ENCODE measurements at regions not wholly inside any gene's neighbourhood (a gene's known extent, or its start where the extent isn't known, plus 50 kb on each side); places are given as distances from the start of the nearest gene placed in this dataset.

- no peaks in the 10 kb centered on the region for H3K27me3 ChIP-seq (ENCODE audit: insufficient read depth, low read length)
Observed at GRCh38 chr15:62497356-62497755, 332.3 kb upstream of the C2CD4B start.

GRCh38 chr15:62498278-62498677, 333.2 kb upstream of the C2CD4B start:
- Histone ChIP-seq H3K79me2 (ENCODE audit: control insufficient read depth, insufficient read depth, low read length, unreplicated experiment) (no peaks in the 10 kb centered on the region), H3K27me3 (ENCODE audit: insufficient read depth, low read length) (no peaks in the 10 kb centered on the region), H3K4me1 (ENCODE audit: control insufficient read depth, insufficient read depth, low read length, unreplicated experiment) (peaks cover 18% of the 10 kb centered on the region), H3K4me3 (ENCODE audit: low read depth, low read length) (no peak overlapping the region), H2AFZ (ENCODE audit: low read length, unreplicated experiment) (no peak overlapping the region), H3K27ac (ENCODE audit: low read depth, low read length) (no peak overlapping the region), H3K36me3 (ENCODE audit: insufficient read depth, low read length) (no peaks in the 10 kb centered on the region)

More at GRCh38 chr15:62497356-62497755, 332.3 kb upstream of the C2CD4B start:
- Histone ChIP-seq H3K4me3 (ENCODE audit: low read depth, low read length) (no peak overlapping the region), H3K27ac (ENCODE audit: low read depth, low read length) (no peak overlapping the region), H2AFZ (ENCODE audit: low read length, unreplicated experiment) (no peak overlapping the region), H3K79me2 (ENCODE audit: control insufficient read depth, insufficient read depth, low read length, unreplicated experiment) (no peaks in the 10 kb centered on the region), H3K4me1 (ENCODE audit: control insufficient read depth, insufficient read depth, low read length, unreplicated experiment) (peaks cover 16% of the 10 kb centered on the region), H3K36me3 (ENCODE audit: insufficient read depth, low read length) (no peaks in the 10 kb centered on the region)

GRCh38 chr15:62498712-62499111, 333.6 kb upstream of the C2CD4B start:
- Histone ChIP-seq H3K27ac (ENCODE audit: low read depth, low read length) (no peak overlapping the region), H3K27me3 (ENCODE audit: insufficient read depth, low read length) (no peaks in the 10 kb centered on the region), H3K4me1 (ENCODE audit: control insufficient read depth, insufficient read depth, low read length, unreplicated experiment) (peaks cover 22% of the 10 kb centered on the region), H3K36me3 (ENCODE audit: insufficient read depth, low read length) (no peaks in the 10 kb centered on the region), H2AFZ (ENCODE audit: low read length, unreplicated experiment) (no peak overlapping the region), H3K4me3 (ENCODE audit: low read depth, low read length) (no peak overlapping the region), H3K79me2 (ENCODE audit: control insufficient read depth, insufficient read depth, low read length, unreplicated experiment) (no peaks in the 10 kb centered on the region)

- Histone ChIP-seq H3K27me3 (ENCODE audit: insufficient read depth, low read length) (no peaks in the 10 kb centered on the region), H3K27ac (ENCODE audit: low read depth, low read length) (no peak overlapping the region), H3K36me3 (ENCODE audit: insufficient read depth, low read length) (no peaks in the 10 kb centered on the region), H3K4me3 (ENCODE audit: low read depth, low read length) (no peak overlapping the region), H2AFZ (ENCODE audit: low read length, unreplicated experiment) (no peak overlapping the region), H3K79me2 (ENCODE audit: control insufficient read depth, insufficient read depth, low read length, unreplicated experiment) (no peaks in the 10 kb centered on the region), H3K4me1 (ENCODE audit: control insufficient read depth, insufficient read depth, low read length, unreplicated experiment) (peaks cover 22% of the 10 kb centered on the region)
Observed at GRCh38 chr15:62500325-62500724, 335.2 kb upstream of the C2CD4B start.

GRCh38 chr15:62502451-62502850, 337.4 kb upstream of the C2CD4B start:
- H3K27ac ChIP-seq (ENCODE audit: low read depth, low read length): no peak overlapping the region
- H3K79me2 ChIP-seq (ENCODE audit: control insufficient read depth, insufficient read depth, low read length, unreplicated experiment): no peaks in the 10 kb centered on the region

GRCh38 chr15:62503451-62503850, 338.4 kb upstream of the C2CD4B start:
- peaks cover 30% of the 10 kb centered on the region for H3K4me1 ChIP-seq (ENCODE audit: control insufficient read depth, insufficient read depth, low read length, unreplicated experiment)
- H2AFZ ChIP-seq (ENCODE audit: low read length, unreplicated experiment): no peak overlapping the region
- no peaks in the 10 kb centered on the region for H3K36me3 ChIP-seq (ENCODE audit: insufficient read depth, low read length)
- no peaks in the 10 kb centered on the region for H3K79me2 ChIP-seq (ENCODE audit: control insufficient read depth, insufficient read depth, low read length, unreplicated experiment)
- H3K4me3 ChIP-seq (ENCODE audit: low read depth, low read length): no peak overlapping the region
- H3K27me3 ChIP-seq (ENCODE audit: insufficient read depth, low read length): no peaks in the 10 kb centered on the region
- H3K27ac ChIP-seq (ENCODE audit: low read depth, low read length): no peak overlapping the region

More at GRCh38 chr15:62502451-62502850, 337.4 kb upstream of the C2CD4B start:
- no peaks in the 10 kb centered on the region for H3K27me3 ChIP-seq (ENCODE audit: insufficient read depth, low read length)
- H2AFZ ChIP-seq (ENCODE audit: low read length, unreplicated experiment): no peak overlapping the region
- H3K36me3 ChIP-seq (ENCODE audit: insufficient read depth, low read length): no peaks in the 10 kb centered on the region
- H3K4me1 ChIP-seq (ENCODE audit: control insufficient read depth, insufficient read depth, low read length, unreplicated experiment): peaks cover 30% of the 10 kb centered on the region
- no peak overlapping the region for H3K4me3 ChIP-seq (ENCODE audit: low read depth, low read length)

DNA sequence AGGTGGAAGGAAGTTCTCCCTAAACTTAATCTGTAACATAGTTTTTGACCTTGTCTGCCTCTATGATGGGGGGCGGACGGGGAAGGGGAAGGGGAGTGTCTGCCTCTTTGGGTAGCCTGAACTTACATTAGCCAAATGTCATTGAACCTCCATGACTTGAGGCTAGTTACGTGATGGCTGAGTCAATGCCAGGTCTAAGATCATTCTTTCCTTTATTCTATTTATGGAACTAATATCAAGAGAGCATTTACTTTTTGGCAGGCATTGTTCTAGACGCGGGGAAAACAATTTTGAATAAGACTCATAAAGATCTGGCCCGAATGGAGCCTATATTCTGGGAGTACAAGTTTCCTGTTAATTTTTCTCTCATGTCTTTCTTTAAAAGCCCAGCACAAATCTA, 340.7 kb upstream of the C2CD4B start:
- Histone ChIP-seq H3K4me1 (ENCODE audit: control insufficient read depth, insufficient read depth, low read length, unreplicated experiment) (peaks cover 30% of the 10 kb centered on the region), H3K27me3 (ENCODE audit: insufficient read depth, low read length) (no peaks in the 10 kb centered on the region), H3K4me3 (ENCODE audit: low read depth, low read length) (peak overlapping the region; percentile 23; the same call in 1 of the 2 replicates), H3K27ac (ENCODE audit: low read depth, low read length) (peak overlapping the region; percentile 43), H3K36me3 (ENCODE audit: insufficient read depth, low read length) (no peaks in the 10 kb centered on the region), H2AFZ (ENCODE audit: low read length, unreplicated experiment) (peak overlapping the region; percentile 49), H3K79me2 (ENCODE audit: control insufficient read depth, insufficient read depth, low read length, unreplicated experiment) (no peaks in the 10 kb centered on the region)

DNA sequence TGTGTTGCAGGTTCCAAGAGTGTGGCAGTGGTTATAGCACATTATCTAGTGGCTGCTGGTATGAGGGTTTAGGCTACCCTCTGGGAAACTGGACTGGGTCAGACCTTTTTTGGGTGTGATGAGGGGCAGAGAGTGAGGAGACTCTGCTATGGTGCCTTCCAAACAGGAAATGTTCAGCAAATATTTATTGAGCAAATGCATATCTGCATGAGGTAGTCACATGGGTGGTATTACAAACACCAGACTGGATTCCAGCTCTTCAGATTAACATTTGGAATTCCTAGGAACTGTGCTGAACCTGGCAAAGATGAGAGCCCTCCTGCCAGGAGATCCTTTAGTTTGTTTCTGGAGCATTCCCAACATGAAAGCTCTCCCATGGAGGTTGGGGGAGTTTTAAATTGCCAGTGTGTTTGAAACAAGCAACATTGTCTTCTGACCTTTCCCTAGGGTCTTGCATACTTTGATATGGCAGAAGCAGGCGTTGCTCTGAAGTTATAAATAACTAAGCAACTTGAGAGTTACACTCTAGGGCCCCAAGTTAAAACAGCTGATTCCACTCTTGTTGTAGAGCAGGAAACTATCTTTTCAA, 341.2 kb upstream of the C2CD4B start:
- H3K4me1 ChIP-seq (ENCODE audit: control insufficient read depth, insufficient read depth, low read length, unreplicated experiment): peaks cover 30% of the 10 kb centered on the region
- H3K27ac ChIP-seq (ENCODE audit: low read depth, low read length): peak overlapping the region; percentile 43
- peak overlapping the region; percentile 49 for H2AFZ ChIP-seq (ENCODE audit: low read length, unreplicated experiment)

GRCh38 chr15:62509395-62509958, 344.4 kb upstream of the C2CD4B start:
- Histone ChIP-seq H3K27me3 (ENCODE audit: insufficient read depth, low read length) (no peaks in the 10 kb centered on the region), H2AFZ (ENCODE audit: low read length, unreplicated experiment) (no peak overlapping the region), H3K27ac (ENCODE audit: low read depth, low read length) (no peak overlapping the region), H3K79me2 (ENCODE audit: control insufficient read depth, insufficient read depth, low read length, unreplicated experiment) (no peaks in the 10 kb centered on the region), H3K4me3 (ENCODE audit: low read depth, low read length) (no peak overlapping the region), H3K4me1 (ENCODE audit: control insufficient read depth, insufficient read depth, low read length, unreplicated experiment) (peaks cover 21% of the 10 kb centered on the region), H3K36me3 (ENCODE audit: insufficient read depth, low read length) (no peaks in the 10 kb centered on the region)

More for the DNA sequence above, 341.2 kb upstream of the C2CD4B start:
- Histone ChIP-seq H3K27me3 (ENCODE audit: insufficient read depth, low read length) (no peaks in the 10 kb centered on the region), H3K4me3 (ENCODE audit: low read depth, low read length) (peak overlapping the region; percentile 23; the same call in 1 of the 2 replicates), H3K79me2 (ENCODE audit: control insufficient read depth, insufficient read depth, low read length, unreplicated experiment) (no peaks in the 10 kb centered on the region), H3K36me3 (ENCODE audit: insufficient read depth, low read length) (no peaks in the 10 kb centered on the region)

DNA sequence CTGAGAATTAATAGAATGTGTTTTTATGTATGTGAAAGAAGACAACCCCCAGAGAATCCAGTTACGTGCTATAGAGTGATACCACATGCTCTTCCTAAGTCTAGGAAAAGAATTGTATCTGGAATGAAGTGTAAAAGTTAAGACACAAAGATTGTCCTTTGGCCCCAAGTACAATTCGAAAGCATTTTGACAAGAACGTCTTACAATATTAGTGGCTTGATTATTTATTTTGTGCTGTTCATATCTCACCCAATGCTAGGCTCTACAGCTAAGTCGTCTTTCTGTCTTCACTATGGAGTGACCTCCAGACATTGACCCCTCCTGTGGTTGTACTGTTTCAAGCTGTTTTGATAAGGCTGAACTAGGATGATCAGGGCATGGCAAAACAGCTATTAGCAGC, 345.7 kb upstream of the C2CD4B start:
- Histone ChIP-seq H3K27ac (ENCODE audit: low read depth, low read length) (no peak overlapping the region), H3K27me3 (ENCODE audit: insufficient read depth, low read length) (no peaks in the 10 kb centered on the region), H3K4me3 (ENCODE audit: low read depth, low read length) (no peak overlapping the region), H3K36me3 (ENCODE audit: insufficient read depth, low read length) (no peaks in the 10 kb centered on the region), H2AFZ (ENCODE audit: low read length, unreplicated experiment) (no peak overlapping the region), H3K4me1 (ENCODE audit: control insufficient read depth, insufficient read depth, low read length, unreplicated experiment) (peaks cover 15% of the 10 kb centered on the region), H3K79me2 (ENCODE audit: control insufficient read depth, insufficient read depth, low read length, unreplicated experiment) (no peaks in the 10 kb centered on the region)

DNA sequence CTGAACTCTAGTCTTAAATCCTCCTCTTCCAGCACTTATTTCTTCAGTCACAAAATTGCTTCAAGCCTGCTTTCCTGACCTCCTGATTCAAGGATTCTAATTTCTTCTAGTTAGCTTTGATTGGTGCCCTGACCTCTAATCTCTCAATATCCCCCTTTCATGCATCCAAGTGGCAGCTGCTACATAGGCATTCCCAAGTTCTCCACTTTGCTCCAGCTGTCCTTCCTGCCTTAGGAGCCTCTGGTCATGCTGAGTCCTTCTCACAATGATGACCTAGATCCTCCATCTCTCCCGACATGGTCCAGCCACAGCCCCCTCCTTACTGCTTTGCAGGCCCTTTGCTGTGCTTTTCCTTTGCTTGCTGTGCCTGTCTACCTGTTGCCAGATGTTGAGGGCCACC, 347.8 kb upstream of the C2CD4B start:
- Histone ChIP-seq H3K27ac (ENCODE audit: low read depth, low read length) (no peak overlapping the region), H3K79me2 (ENCODE audit: control insufficient read depth, insufficient read depth, low read length, unreplicated experiment) (no peaks in the 10 kb centered on the region), H3K4me1 (ENCODE audit: control insufficient read depth, insufficient read depth, low read length, unreplicated experiment) (no peaks in the 10 kb centered on the region), H3K27me3 (ENCODE audit: insufficient read depth, low read length) (no peaks in the 10 kb centered on the region), H2AFZ (ENCODE audit: low read length, unreplicated experiment) (no peak overlapping the region), H3K36me3 (ENCODE audit: insufficient read depth, low read length) (no peaks in the 10 kb centered on the region), H3K4me3 (ENCODE audit: low read depth, low read length) (no peak overlapping the region)
